T47D (cell line): ENCODE measurements at regions not wholly inside any gene's neighbourhood (a gene's known extent, or its start where the extent isn't known, plus 50 kb on each side); places are given as distances from the start of the nearest gene placed in this dataset.

Source experiments
- DNase-seq, 2 experiments: peaks; one replicate each; pipeline versions ENCODE4 v3.0.0 to v3.0.0-alpha.2; 2011 to 2012; ENCODE audit warnings: low read depth in 1 of 2, low spot score in 1 of 2
- JUND ChIP-seq: IDR thresholded peaks from 2 replicates; pipeline ENCODE4 v1.6.1; 2012; ENCODE audit warnings: low read depth
- in situ Hi-C: cut with HindIII; loops from 2 replicates; pipeline ENCODE4 v1.10.0; 2016; ENCODE audit warnings: low sequenced_read_pairs, low pct_unique_long_range_greater_than_20kb

DNA sequence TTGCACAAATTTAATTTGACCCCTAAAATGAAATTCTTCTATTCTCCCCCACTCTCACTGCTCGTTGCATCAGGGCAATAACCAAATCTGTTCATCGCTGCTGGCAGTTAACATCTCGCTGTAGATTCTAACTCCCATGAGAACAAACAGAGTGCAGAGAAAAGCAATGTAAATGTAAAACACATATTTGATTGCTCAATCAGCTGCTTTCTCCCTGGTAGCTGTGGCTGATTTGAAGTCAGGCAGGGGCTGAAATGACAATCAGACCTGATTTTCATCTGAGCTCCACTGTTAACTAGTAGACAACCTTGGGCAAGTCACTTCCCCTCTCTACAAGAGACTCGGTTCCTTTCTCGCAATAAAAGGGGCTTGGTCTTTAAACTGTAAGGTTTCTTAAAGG, 119.8 kb upstream of the CPNE4 start:
- in situ Hi-C loops, result no loop called here
- TF ChIP-seq JUND, result no peak
- DNase-seq, result no peak

DNA sequence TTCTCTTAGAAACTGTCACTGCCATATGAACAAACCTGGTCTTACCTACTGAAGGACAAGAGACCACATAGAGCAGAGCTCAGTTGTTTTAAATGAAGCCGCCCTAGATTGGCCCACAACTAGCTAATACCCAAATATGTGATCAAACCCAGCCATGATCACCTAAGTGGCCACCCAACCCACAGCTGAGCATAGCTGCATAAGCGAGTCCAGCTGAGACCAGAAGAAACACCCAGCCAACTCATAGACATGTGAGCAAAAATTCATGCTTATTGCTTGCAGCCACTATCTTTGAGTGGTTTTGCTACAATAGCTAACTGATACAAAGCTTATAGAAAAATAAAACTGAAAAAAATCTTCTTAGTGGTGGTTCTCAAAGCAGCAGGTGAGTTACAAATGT, 124.3 kb upstream of the CPNE4 start:
- no peak for DNase-seq
- no peak for TF ChIP-seq JUND
- in situ Hi-C loops, result no loop called here

DNA sequence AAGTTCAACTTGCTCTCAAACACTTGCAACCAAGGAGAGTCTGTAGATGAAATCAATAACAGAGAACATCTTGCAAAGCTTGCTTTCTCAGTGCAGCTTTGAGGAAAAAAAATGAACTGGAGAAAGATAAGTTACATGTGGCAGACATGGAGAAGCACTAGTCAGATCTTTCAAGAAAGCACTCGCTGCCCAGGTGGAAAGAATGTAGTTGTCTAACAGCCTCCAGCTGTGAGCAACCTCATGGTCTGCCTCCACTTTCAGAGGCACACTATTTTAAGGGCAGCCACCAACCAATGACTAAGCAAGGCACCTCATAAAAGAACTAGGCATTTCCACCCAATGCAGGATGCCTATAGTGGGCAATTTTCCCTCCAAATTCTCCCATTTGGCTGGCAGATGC, 125.4 kb upstream of the CPNE4 start:
- no peak for DNase-seq
- in situ Hi-C loops, result no loop called here
- TF ChIP-seq JUND, result no peak

GRCh38 chr3:132161608-132162007, 126.8 kb upstream of the CPNE4 start:
- no peak for DNase-seq
- no peak for TF ChIP-seq JUND
- in situ Hi-C loops, result no loop called here

DNA sequence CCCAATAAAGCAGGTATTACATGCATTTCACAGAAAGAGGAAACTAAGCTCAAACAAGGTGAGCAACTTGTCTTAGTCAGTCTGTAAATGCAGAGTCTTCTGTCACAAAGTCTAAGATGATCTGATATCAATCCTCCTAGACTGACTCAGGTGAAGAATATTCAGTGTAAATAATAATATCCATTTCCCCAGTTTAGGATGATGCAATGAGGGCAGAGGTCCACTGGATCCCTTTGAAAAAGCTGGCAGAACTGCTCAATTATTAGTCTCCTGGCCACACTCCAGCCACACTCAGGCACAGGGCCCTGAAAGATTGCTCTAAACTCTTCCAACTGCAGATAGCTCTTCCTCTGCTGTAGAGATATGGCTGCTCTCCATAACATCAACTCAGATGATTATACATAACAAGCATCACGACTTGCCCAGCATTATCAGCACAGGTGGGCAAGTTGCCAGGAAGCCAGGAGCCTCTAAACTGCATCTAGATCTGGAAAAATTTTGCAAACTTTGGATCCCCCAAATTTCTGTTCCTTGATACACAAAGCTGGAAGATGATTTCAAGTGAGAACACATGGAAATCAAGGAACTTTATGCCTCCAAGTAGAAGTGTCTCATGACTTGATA, 129.8 kb upstream of the CPNE4 start:
- DNase-seq, result no peak
- TF ChIP-seq JUND, result no peak
- in situ Hi-C loops, result no loop called here

DNA sequence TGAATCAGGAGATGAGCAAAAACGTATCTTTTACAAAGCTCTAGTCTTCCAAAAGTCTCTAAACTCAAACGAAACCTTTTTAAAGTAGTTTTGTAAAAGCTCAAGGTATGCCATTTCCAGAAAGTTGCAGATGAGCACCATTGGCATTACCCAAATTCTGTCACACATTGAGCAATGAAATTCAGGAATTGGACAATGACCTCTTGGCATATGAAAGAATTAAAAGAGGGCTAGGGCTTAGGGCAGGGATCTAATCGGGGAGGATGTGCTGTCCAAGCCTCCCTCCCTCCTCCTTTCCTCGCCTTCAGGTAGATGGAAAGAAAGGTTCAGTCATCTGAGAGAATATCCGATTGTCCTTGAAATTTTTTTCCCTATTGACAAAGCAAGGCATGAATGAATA, 133.1 kb upstream of the CPNE4 start:
- no peak for TF ChIP-seq JUND
- in situ Hi-C loops, result no loop called here
- DNase-seq, result no peak

DNA sequence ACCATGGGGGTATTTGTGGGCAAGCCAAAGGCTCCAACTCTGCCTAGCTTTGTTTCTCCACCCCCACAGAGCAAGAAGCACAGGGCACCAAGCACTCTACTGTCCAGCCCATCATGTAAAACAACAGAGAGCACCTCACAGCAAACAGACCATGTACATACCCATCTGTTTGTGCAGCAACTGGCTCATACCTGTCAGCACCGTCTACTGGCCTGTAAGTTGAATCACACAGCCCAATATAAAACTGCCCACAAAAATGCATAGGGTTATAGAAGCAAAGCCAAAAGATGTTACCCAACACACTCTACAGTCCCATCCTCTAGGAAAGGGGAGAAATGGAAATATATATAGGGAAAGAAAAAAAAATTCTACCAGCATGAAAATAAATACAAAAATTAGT, 139.7 kb upstream of the CPNE4 start:
- no peak for TF ChIP-seq JUND
- in situ Hi-C loops, result no loop called here
- no peak for DNase-seq

- in situ Hi-C loops, result no loop called here
- no peak for TF ChIP-seq JUND
- DNase-seq, result peak; percentile 42 to 70
Measured at GRCh38 chr3:132180337-132180791, 136.8 kb upstream of the ACP3 start.

- DNase-seq, result no peak
- in situ Hi-C loops, result no loop called here
- no peak for TF ChIP-seq JUND
Measured at GRCh38 chr3:132183811-132184210, 133.4 kb upstream of the ACP3 start.

- no peak for TF ChIP-seq JUND
- DNase-seq, result no peak
- in situ Hi-C loops, result no loop called here
Measured at GRCh38 chr3:132187746-132188145, 129.5 kb upstream of the ACP3 start.

DNA sequence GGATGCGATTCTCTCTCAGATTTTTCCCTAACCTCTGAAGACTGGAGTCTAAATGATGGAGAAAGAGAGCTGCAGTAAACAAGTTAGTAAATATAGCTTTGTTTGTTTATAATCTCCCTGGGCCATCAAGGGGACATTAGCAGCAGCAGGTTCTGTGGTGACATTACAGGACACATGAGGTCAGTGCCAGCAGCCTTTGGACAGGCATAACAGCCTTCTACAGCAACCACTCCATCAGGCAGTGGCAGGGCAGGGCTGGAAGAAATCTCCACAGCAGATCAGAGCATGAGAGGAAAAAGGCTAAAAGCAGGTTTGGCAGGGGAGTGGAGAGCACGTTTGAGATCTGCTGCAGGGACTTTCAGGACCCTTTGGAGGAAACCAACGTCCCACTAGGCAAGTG, 127.6 kb upstream of the ACP3 start:
- TF ChIP-seq JUND, result no peak
- in situ Hi-C loops, result no loop called here

GRCh38 chr3:132196113-132196512, 121.1 kb upstream of the ACP3 start:
- no peak for TF ChIP-seq JUND
- peak in 1 of 2 experiments; percentile 24 for DNase-seq
- in situ Hi-C loops, result no loop called here

More for the DNA sequence above, 127.6 kb upstream of the ACP3 start:
- no peak for DNase-seq

GRCh38 chr3:132198516-132198915, 118.7 kb upstream of the ACP3 start:
- DNase-seq, result no peak
- in situ Hi-C loops, result no loop called here
- no peak for TF ChIP-seq JUND

GRCh38 chr3:132199451-132199850, 117.8 kb upstream of the ACP3 start:
- in situ Hi-C loops, result no loop called here

More at GRCh38 chr3:132199451-132199850, 117.8 kb upstream of the ACP3 start:
- no peak for TF ChIP-seq JUND
- DNase-seq, result no peak
